H1 (cell line): ENCODE measurements at regions not wholly inside any gene's neighbourhood (a gene's known extent, or its start where the extent isn't known, plus 50 kb on each side); places are given as distances from the start of the nearest gene placed in this dataset.

Experiments
- CTCF ChIA-PET: fragments of 300-600 bp; sonication (Branson Sonifier 250); formaldehyde crosslinking; loops from one replicate; lab custom pipeline; 2021; ENCODE audit not compliant: partially characterized antibody; lab: Charles Lee
- POLR2A ChIA-PET: fragments of 300-600 bp; sonication (Branson Sonifier 250); formaldehyde crosslinking; loops from one replicate; lab custom pipeline; 2021; ENCODE audit warnings: inconsistent platforms; ENCODE audit not compliant: partially characterized antibody; lab: Charles Lee
- DNase-seq, 2 experiments: peaks; one replicate each; pipeline versions ENCODE4 v3.0.0 to v3.0.0-alpha.2; 2010 to 2022; ENCODE audit warnings: low spot score in 2 of 2, low read depth in 1 of 2, mixed read lengths in 1 of 2
- FAIRE-seq: peaks from 2 replicates; lab custom pipeline; 2011; peaks lifted over from hg19 to GRCh38; lab: Jason Lieb, UNC
- H2AFZ ChIP-seq: 2 replicates; pipeline ENCODE4 v1.8.1; 2012; ENCODE audit warnings: low read length, inconsistent platforms
- H2AK5ac ChIP-seq: 2 replicates; pipeline ENCODE4 v1.6.1; 2013; ENCODE audit warnings: low read depth, low read length
- H2BK120ac ChIP-seq: replicated peaks from 2 replicates; pipeline ENCODE3; 2013; ENCODE audit warnings: low read depth, low read length, inconsistent platforms
- H2BK12ac ChIP-seq: 2 replicates; pipeline ENCODE4 v1.6.1; 2013; ENCODE audit warnings: low read depth, low read length
- H2BK15ac ChIP-seq: 2 replicates; pipeline ENCODE4 v1.6.1; 2013; ENCODE audit warnings: low read length
- H2BK20ac ChIP-seq: 2 replicates; pipeline ENCODE4 v1.6.1; 2013; ENCODE audit warnings: low read length
- H2BK5ac ChIP-seq: 2 replicates; pipeline ENCODE4 v1.6.1; 2013; ENCODE audit warnings: low read depth, low read length
- H3K14ac ChIP-seq: 2 replicates; pipeline ENCODE4 v1.6.1; 2013; ENCODE audit warnings: inconsistent platforms; ENCODE audit not compliant: insufficient read length
- H3K18ac ChIP-seq: 2 replicates; pipeline ENCODE4 v1.6.1; 2013; ENCODE audit warnings: low read length; ENCODE audit errors: extremely low read depth
- H3K23ac ChIP-seq: 2 replicates; pipeline ENCODE4 v1.6.1; 2013; ENCODE audit warnings: inconsistent platforms; ENCODE audit not compliant: insufficient read length
- H3K23me2 ChIP-seq: 2 replicates; pipeline ENCODE4 v1.6.1; 2013; ENCODE audit warnings: low read depth, low read length
- H3K27ac ChIP-seq: 2 replicates; pipeline ENCODE4 v1.6.1; 2011; ENCODE audit warnings: low read depth, low read length, inconsistent platforms
- H3K27me3 ChIP-seq, 4 experiments: replicated peaks in 1 of 4; 1 replicate in 1 of 4; 2 replicates in 3 of 4; pipeline versions ENCODE4 v1.6.1 to v1.8.1; 2011 to 2013; ENCODE audit warnings: low read length in 3 of 4, mild to moderate bottlenecking in 3 of 4, inconsistent platforms in 2 of 4, mixed read lengths in 2 of 4, moderate library complexity in 1 of 4; ENCODE audit not compliant: control insufficient read depth in 3 of 4, insufficient read depth in 3 of 4; ENCODE audit errors: extremely low read depth in 1 of 4
- H3K36me3 ChIP-seq, 4 experiments: 2 replicates each; pipeline versions ENCODE4 v1.6.1 to v1.8.1; 2011 to 2013; ENCODE audit warnings: mild to moderate bottlenecking in 4 of 4, low read length in 3 of 4, moderate library complexity in 2 of 4, control low read depth in 1 of 4, inconsistent platforms in 1 of 4; ENCODE audit not compliant: insufficient read depth in 4 of 4, control insufficient read depth in 2 of 4
- H3K4ac ChIP-seq: replicated peaks from 2 replicates; pipeline ENCODE3; 2013; ENCODE audit warnings: low read length, low read depth, mixed read lengths, inconsistent platforms; ENCODE audit not compliant: insufficient read length
- H3K4me1 ChIP-seq, 4 experiments: replicated peaks in 1 of 4; 1 replicate in 1 of 4; 2 replicates in 3 of 4; pipeline versions ENCODE4 v1.6.1 to v1.8.1; 2011 to 2013; ENCODE audit warnings: low read length in 3 of 4, inconsistent platforms in 2 of 4, mixed read lengths in 1 of 4; ENCODE audit not compliant: insufficient read depth in 4 of 4, control insufficient read depth in 3 of 4
- H3K4me2 ChIP-seq, 2 experiments: 2 replicates each; pipeline versions ENCODE4 v1.6.1 to v1.8.1; 2011 to 2013; ENCODE audit warnings: low read depth in 2 of 2, low read length in 2 of 2, control low read depth in 1 of 2, inconsistent platforms in 1 of 2, mild to moderate bottlenecking in 1 of 2; ENCODE audit not compliant: insufficient read depth in 1 of 2
- H3K4me3 ChIP-seq, 4 experiments: fragments of 200-600, 300-600 bp in 1 of 4; sonication (generic), shearing (Covaris generic), sonication (Bioruptor Twin) in 1 of 4; 2 replicates each; pipeline versions ENCODE4 v1.5.1 to v1.8.1; 2011 to 2016; ENCODE audit warnings: low read length in 4 of 4, low read depth in 3 of 4, control low read depth in 2 of 4, inconsistent platforms in 2 of 4, mild to moderate bottlenecking in 2 of 4, mixed read lengths in 1 of 4, moderate library complexity in 1 of 4; ENCODE audit not compliant: insufficient read depth in 2 of 4; ENCODE audit errors: extremely low read depth in 1 of 4
- H3K56ac ChIP-seq: replicated peaks from 2 replicates; pipeline ENCODE3; 2013; ENCODE audit warnings: low read depth, mild to moderate bottlenecking, mixed read lengths, low read length, inconsistent platforms; ENCODE audit not compliant: insufficient read length
- H3K79me1 ChIP-seq: 2 replicates; pipeline ENCODE4 v1.6.1; 2013; ENCODE audit warnings: low read depth, low read length, control low read depth
- H3K79me2 ChIP-seq, 2 experiments: 2 replicates each; pipeline versions ENCODE4 v1.6.1 to v1.8.1; 2012 to 2013; ENCODE audit warnings: low read length in 2 of 2, mild to moderate bottlenecking in 2 of 2, inconsistent platforms in 1 of 2; ENCODE audit not compliant: insufficient read depth in 2 of 2, control insufficient read depth in 1 of 2
- H3K9ac ChIP-seq, 4 experiments: replicated peaks in 1 of 4; 1 replicate in 1 of 4; 2 replicates in 3 of 4; pipeline versions ENCODE4 v1.6.1 to v1.8.1; 2011 to 2013; ENCODE audit warnings: low read depth in 3 of 4, low read length in 3 of 4, control low read depth in 2 of 4, mild to moderate bottlenecking in 2 of 4, moderate library complexity in 2 of 4, inconsistent platforms in 1 of 4; ENCODE audit errors: extremely low read depth in 1 of 4
- H3K9me3 ChIP-seq, 2 experiments: 2 replicates each; pipeline versions ENCODE4 v1.6.1 to v1.8.1; 2012 to 2013; ENCODE audit warnings: mild to moderate bottlenecking in 2 of 2, moderate library complexity in 2 of 2, control low read depth in 1 of 2, inconsistent platforms in 1 of 2, low read depth in 1 of 2, low read length in 1 of 2, mixed read lengths in 1 of 2; ENCODE audit not compliant: insufficient read depth in 2 of 2
- H4K20me1 ChIP-seq, 2 experiments: replicated peaks in 1 of 2; 2 replicates each; pipeline versions ENCODE3 to v1.8.1; 2011 to 2013; ENCODE audit warnings: inconsistent platforms in 2 of 2, low read length in 2 of 2, mild to moderate bottlenecking in 1 of 2; ENCODE audit not compliant: insufficient read depth in 2 of 2, control insufficient read depth in 1 of 2
- H4K5ac ChIP-seq: 2 replicates; pipeline ENCODE4 v1.6.1; 2013; ENCODE audit warnings: low read length, low read depth, mixed read lengths, inconsistent platforms; ENCODE audit not compliant: insufficient read length
- H4K8ac ChIP-seq: 2 replicates; pipeline ENCODE4 v1.8.0; 2013; ENCODE audit warnings: mild to moderate bottlenecking, moderate library complexity, low read length, inconsistent platforms; ENCODE audit not compliant: insufficient read depth; ENCODE audit errors: extremely low read depth
- H4K91ac ChIP-seq: replicated peaks from 2 replicates; pipeline ENCODE3; 2013; ENCODE audit warnings: low read length, mixed read lengths, inconsistent platforms; ENCODE audit not compliant: insufficient read length
- BCL11A ChIP-seq, 2 experiments: IDR thresholded peaks; one replicate each; pipeline ENCODE4 v1.6.1; 2011; ENCODE audit warnings: low read depth in 2 of 2, low read length in 2 of 2, mild to moderate bottlenecking in 2 of 2
- CEBPB ChIP-seq: IDR thresholded peaks from 2 replicates; pipeline ENCODE4 v1.6.1; 2012; ENCODE audit warnings: low read depth, low read length
- CHD1 ChIP-seq: IDR thresholded peaks from 2 replicates; pipeline ENCODE4 v1.6.1; 2012; ENCODE audit warnings: low read depth, low read length, improper control_type of control experiment
- EP300 ChIP-seq, 2 experiments: IDR thresholded peaks; 1 replicate in 1 of 2; 2 replicates in 1 of 2; pipeline ENCODE4 v1.6.1; 2011 to 2012; ENCODE audit warnings: low read depth in 2 of 2, low read length in 2 of 2, mild to moderate bottlenecking in 2 of 2, borderline replicate concordance in 1 of 2, inconsistent platforms in 1 of 2, moderate library complexity in 1 of 2
- POU5F1 ChIP-seq: IDR thresholded peaks from 2 replicates; pipeline ENCODE4 v1.6.1; 2011; ENCODE audit warnings: low read depth, mild to moderate bottlenecking, low read length, moderate library complexity
- RBBP5 ChIP-seq: IDR thresholded peaks from 2 replicates; pipeline ENCODE4 v1.7.1; 2012; ENCODE audit warnings: low read depth, mild to moderate bottlenecking, inconsistent platforms, low read length, moderate library complexity, borderline replicate concordance
- RXRA ChIP-seq: IDR thresholded peaks from 2 replicates; pipeline ENCODE4 v1.6.1; 2011; ENCODE audit warnings: low read depth, mild to moderate bottlenecking, low read length, moderate library complexity; ENCODE audit not compliant: insufficient read depth
- SP4 ChIP-seq: IDR thresholded peaks from 2 replicates; pipeline ENCODE4 v1.6.1; 2012; ENCODE audit warnings: low read length, inconsistent platforms
- TEAD4 ChIP-seq: IDR thresholded peaks from 2 replicates; pipeline ENCODE4 v1.6.1; 2012; ENCODE audit warnings: low read depth, low read length, inconsistent platforms, mixed read lengths
- WGBS, 2 experiments: shearing (Covaris generic) in 1 of 2; methylation state at CpG; one replicate each; pipeline versions ENCODE4 v1.1.6 to v1.1.7; 2013 to 2015; ENCODE audit warnings: low lambda C conversion rate in 2 of 2, mixed read lengths in 2 of 2, inconsistent platforms in 1 of 2, low coverage in 1 of 2, missing lambda C conversion rate in 1 of 2; ENCODE audit not compliant: insufficient replicate concordance in 2 of 2, insufficient coverage in 1 of 2, insufficient read length in 1 of 2; ENCODE audit errors: extremely low coverage in 1 of 2, missing lambda C conversion rate in 1 of 2; 5-methylcytosine and 5-hydroxymethylcytosine counted together
- TF ChIP-seq, protein P1 (sequence below): IDR thresholded peaks from 2 replicates; pipeline ENCODE4 v1.6.1; 2012; ENCODE audit warnings: low read length, inconsistent platforms

DNA sequence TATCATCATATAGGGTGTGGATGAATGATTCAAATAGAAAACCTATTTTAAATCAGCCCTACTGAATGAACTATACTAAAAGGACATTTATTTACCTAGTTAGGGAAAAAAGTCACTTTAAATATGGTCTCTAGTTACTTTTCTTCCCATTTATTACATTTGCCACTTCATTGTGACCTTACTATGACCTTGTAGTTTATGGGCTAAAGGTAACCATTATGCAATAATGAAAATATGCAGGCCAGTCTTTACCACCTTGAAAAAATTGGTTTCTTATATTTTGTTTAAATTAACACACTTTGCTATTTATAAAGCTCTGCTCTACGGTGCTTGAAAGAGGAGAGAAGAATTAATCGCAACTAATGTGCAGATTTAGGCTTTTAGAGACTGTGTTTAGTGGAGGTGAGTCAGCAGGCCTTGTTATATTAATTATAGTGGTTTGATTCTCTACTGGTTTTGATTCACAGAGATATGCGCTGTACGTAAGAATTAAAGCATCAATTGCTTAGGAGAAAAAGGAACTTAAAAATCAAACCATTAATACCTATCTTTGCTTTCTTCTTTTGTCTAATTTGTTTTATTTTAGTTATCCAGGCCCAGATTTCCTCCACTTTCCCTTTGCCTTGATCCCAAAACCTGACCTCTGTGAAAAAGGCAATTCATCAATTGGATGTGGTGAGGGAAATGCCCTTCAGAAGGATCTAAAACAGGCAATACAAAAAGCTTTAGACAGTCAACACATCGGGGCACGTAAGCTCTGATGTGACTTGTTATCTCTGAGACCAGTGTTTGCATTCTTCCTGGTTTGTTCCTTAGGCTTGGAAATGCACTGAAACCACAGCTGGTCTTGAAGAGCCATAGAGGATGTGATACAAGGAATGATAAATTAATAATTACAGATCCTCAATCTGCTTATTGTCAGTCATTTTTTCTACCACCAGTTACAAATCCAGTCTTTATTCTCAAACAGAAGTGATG, 141.2 kb upstream of the HDAC9 start:
- Histone ChIP-seq H3K79me2 (no peaks in the 10 kb centered on the region), H2BK15ac (no peak overlapping the region), H4K20me1 (no peaks in the 10 kb centered on the region), H2BK120ac (no peak overlapping the region), H3K23ac (no peak overlapping the region), H4K5ac (no peak overlapping the region), H2AFZ (peak overlapping the region; percentile 22; the same call in 1 of the 2 replicates), H3K4me1 (no peaks in the 10 kb centered on the region; a peak in 1 of 7 replicates), H4K8ac (no peak overlapping the region), H4K91ac (no peak overlapping the region), H3K56ac (no peak overlapping the region), H2AK5ac (no peak overlapping the region), H3K18ac (no peak overlapping the region), H3K4ac (no peak overlapping the region), H3K27me3 (no peaks in the 10 kb centered on the region), H3K4me2 (no peak overlapping the region), H3K9ac (no peak overlapping the region), H3K23me2 (no peaks in the 10 kb centered on the region), H3K36me3 (no peaks in the 10 kb centered on the region), H2BK20ac (no peak overlapping the region), H2BK12ac (no peak overlapping the region), H3K14ac (no peak overlapping the region), H3K79me1 (no peaks in the 10 kb centered on the region), H3K9me3 (no peaks in the 10 kb centered on the region), H3K4me3 (no peak overlapping the region), H3K27ac (no peak overlapping the region), H2BK5ac (no peak overlapping the region)
- DNase-seq (no peak), FAIRE-seq (no peak)
- 89% methylated on average over 6 of the region's 6 CpGs; no CpG with 5 or more reads in 1 of the 2 experiments for WGBS, 2 experiments
- ChIA-PET POLR2A (interaction anchor here (1.2 kb wide), 1 partner anchor 141 kb away, joined by 3 read pairs; the partner anchor contains the start of gene HDAC9), CTCF (interaction anchor here (0.8 to 9.4 kb wide), 17 partner anchors 11 to 365 kb away, joined by 3 to 131 read pairs (median 3); no protein-coding TSS in a partner anchor)
- TF ChIP-seq, protein P1, sequence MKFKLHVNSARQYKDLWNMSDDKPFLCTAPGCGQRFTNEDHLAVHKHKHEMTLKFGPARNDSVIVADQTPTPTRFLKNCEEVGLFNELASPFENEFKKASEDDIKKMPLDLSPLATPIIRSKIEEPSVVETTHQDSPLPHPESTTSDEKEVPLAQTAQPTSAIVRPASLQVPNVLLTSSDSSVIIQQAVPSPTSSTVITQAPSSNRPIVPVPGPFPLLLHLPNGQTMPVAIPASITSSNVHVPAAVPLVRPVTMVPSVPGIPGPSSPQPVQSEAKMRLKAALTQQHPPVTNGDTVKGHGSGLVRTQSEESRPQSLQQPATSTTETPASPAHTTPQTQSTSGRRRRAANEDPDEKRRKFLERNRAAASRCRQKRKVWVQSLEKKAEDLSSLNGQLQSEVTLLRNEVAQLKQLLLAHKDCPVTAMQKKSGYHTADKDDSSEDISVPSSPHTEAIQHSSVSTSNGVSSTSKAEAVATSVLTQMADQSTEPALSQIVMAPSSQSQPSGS = no peak
- TF ChIP-seq CEBPB (no peak), POU5F1 (no peak), BCL11A (IDR thresholded peaks at IDR 0.05; ENCODE audit: low read depth in 2 of 2, low read length in 2 of 2) (no peak), CHD1 (no peak), EP300 (IDR thresholded peaks at IDR 0.05; ENCODE audit: borderline replicate concordance in 1 of 2, low read depth in 2 of 2, low read length in 2 of 2) (no peak), RBBP5 (no peak), SP4 (no peak), TEAD4 (no peak), RXRA (no peak)
